ENCODE measurements at regions not wholly inside any gene's neighbourhood (a gene's known extent, or its start where the extent isn't known, plus 50 kb on each side); places are given as distances from the start of the nearest gene placed in this dataset.
"Not testable (repeated sequence)": the region's sequence is repeated elsewhere in the genome, so short reads cannot be mapped to it uniquely, and the experiment has no call there.

GRCh38 chr21:31786164-31786920, 54.4 kb upstream of the SCAF4 start:
- no peak for DNase-seq (ENCODE audit: low spot score in 2 of 2)
- no peaks in the 10 kb centered on the region for H3K36me3 Mint-ChIP-seq (ENCODE audit: insufficient read depth)
- H3K4me1 Mint-ChIP-seq = peaks cover 9% of the 10 kb centered on the region
- no peak overlapping the region for H3K27ac Mint-ChIP-seq (ENCODE audit: low read depth)
- no peak for ATAC-seq (replicated peaks; ENCODE audit: extremely low read depth, poor library complexity, severe bottlenecking)
- peaks cover 13% of the 10 kb centered on the region for H3K27me3 Mint-ChIP-seq
- H3K4me3 Mint-ChIP-seq = no peak overlapping the region
- H3K9me3 Mint-ChIP-seq = no peaks in the 10 kb centered on the region

GRCh38 chr21:31785237-31786163, 53.6 kb upstream of the SCAF4 start:
- not testable (repeated sequence) for H3K4me1 Mint-ChIP-seq; DNase-seq (ENCODE audit: low spot score in 2 of 2); ATAC-seq (replicated peaks; ENCODE audit: extremely low read depth, poor library complexity, severe bottlenecking); H3K36me3 Mint-ChIP-seq (ENCODE audit: insufficient read depth); H3K9me3 Mint-ChIP-seq; H3K4me3 Mint-ChIP-seq; H3K27ac Mint-ChIP-seq (ENCODE audit: low read depth)
- H3K27me3 Mint-ChIP-seq = peaks cover 13% of the 10 kb centered on the region

DNA sequence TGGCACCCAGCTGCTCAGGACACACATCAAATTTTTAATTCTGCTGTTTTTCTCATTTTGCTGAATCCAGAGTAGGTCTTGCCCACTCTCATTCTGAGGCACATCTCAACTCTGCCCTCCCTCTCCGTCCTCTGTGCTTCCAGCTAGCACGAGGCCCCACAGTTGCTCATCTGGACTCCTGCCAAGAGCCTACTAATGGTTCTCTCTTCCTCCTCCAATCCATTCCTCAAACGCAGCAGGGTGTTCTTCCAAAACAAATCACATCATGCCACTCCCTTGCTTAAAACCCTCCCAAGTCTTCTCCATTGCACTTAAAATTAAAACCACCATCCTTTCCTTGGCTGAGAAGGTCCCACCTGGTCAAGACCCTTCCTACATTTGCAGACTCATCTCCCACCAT, 49.8 kb upstream of the SCAF4 start:
- Mint-ChIP-seq H3K27ac (ENCODE audit: low read depth) (no peak overlapping the region), H3K27me3 (peaks cover 32% of the 10 kb centered on the region), H3K4me1 (peaks cover 9% of the 10 kb centered on the region), H3K4me3 (no peak overlapping the region), H3K9me3 (no peaks in the 10 kb centered on the region), H3K36me3 (ENCODE audit: insufficient read depth) (no peaks in the 10 kb centered on the region)
- no peak for ATAC-seq (replicated peaks; ENCODE audit: extremely low read depth, poor library complexity, severe bottlenecking)
- no peak for DNase-seq (ENCODE audit: low spot score in 2 of 2)

Measured in central memory CD8-positive, alpha-beta T cell (primary cell).